ENCODE measurements at regions not wholly inside any gene's neighbourhood (a gene's known extent, or its start where the extent isn't known, plus 50 kb on each side); places are given as distances from the start of the nearest gene placed in this dataset.

- TF ChIP-seq, protein P1, sequence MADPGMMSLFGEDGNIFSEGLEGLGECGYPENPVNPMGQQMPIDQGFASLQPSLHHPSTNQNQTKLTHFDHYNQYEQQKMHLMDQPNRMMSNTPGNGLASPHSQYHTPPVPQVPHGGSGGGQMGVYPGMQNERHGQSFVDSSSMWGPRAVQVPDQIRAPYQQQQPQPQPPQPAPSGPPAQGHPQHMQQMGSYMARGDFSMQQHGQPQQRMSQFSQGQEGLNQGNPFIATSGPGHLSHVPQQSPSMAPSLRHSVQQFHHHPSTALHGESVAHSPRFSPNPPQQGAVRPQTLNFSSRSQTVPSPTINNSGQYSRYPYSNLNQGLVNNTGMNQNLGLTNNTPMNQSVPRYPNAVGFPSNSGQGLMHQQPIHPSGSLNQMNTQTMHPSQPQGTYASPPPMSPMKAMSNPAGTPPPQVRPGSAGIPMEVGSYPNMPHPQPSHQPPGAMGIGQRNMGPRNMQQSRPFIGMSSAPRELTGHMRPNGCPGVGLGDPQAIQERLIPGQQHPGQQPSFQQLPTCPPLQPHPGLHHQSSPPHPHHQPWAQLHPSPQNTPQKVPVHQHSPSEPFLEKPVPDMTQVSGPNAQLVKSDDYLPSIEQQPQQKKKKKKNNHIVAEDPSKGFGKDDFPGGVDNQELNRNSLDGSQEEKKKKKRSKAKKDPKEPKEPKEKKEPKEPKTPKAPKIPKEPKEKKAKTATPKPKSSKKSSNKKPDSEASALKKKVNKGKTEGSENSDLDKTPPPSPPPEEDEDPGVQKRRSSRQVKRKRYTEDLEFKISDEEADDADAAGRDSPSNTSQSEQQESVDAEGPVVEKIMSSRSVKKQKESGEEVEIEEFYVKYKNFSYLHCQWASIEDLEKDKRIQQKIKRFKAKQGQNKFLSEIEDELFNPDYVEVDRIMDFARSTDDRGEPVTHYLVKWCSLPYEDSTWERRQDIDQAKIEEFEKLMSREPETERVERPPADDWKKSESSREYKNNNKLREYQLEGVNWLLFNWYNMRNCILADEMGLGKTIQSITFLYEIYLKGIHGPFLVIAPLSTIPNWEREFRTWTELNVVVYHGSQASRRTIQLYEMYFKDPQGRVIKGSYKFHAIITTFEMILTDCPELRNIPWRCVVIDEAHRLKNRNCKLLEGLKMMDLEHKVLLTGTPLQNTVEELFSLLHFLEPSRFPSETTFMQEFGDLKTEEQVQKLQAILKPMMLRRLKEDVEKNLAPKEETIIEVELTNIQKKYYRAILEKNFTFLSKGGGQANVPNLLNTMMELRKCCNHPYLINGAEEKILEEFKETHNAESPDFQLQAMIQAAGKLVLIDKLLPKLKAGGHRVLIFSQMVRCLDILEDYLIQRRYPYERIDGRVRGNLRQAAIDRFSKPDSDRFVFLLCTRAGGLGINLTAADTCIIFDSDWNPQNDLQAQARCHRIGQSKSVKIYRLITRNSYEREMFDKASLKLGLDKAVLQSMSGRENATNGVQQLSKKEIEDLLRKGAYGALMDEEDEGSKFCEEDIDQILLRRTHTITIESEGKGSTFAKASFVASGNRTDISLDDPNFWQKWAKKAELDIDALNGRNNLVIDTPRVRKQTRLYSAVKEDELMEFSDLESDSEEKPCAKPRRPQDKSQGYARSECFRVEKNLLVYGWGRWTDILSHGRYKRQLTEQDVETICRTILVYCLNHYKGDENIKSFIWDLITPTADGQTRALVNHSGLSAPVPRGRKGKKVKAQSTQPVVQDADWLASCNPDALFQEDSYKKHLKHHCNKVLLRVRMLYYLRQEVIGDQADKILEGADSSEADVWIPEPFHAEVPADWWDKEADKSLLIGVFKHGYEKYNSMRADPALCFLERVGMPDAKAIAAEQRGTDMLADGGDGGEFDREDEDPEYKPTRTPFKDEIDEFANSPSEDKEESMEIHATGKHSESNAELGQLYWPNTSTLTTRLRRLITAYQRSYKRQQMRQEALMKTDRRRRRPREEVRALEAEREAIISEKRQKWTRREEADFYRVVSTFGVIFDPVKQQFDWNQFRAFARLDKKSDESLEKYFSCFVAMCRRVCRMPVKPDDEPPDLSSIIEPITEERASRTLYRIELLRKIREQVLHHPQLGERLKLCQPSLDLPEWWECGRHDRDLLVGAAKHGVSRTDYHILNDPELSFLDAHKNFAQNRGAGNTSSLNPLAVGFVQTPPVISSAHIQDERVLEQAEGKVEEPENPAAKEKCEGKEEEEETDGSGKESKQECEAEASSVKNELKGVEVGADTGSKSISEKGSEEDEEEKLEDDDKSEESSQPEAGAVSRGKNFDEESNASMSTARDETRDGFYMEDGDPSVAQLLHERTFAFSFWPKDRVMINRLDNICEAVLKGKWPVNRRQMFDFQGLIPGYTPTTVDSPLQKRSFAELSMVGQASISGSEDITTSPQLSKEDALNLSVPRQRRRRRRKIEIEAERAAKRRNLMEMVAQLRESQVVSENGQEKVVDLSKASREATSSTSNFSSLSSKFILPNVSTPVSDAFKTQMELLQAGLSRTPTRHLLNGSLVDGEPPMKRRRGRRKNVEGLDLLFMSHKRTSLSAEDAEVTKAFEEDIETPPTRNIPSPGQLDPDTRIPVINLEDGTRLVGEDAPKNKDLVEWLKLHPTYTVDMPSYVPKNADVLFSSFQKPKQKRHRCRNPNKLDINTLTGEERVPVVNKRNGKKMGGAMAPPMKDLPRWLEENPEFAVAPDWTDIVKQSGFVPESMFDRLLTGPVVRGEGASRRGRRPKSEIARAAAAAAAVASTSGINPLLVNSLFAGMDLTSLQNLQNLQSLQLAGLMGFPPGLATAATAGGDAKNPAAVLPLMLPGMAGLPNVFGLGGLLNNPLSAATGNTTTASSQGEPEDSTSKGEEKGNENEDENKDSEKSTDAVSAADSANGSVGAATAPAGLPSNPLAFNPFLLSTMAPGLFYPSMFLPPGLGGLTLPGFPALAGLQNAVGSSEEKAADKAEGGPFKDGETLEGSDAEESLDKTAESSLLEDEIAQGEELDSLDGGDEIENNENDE (IDR thresholded peaks at IDR 0.05; ENCODE audit: insufficient replicate concordance, low read length) = no peak
- TF ChIP-seq GABPA (IDR thresholded peaks at IDR 0.05; ENCODE audit: borderline replicate concordance, insufficient read depth, low read length) (no peak), POLR2A (IDR thresholded peaks at IDR 0.05; ENCODE audit: control extremely low read depth in 1 of 2, low read depth in 2 of 2, low read length in 2 of 2) (no peak), TAF1 (IDR thresholded peaks at IDR 0.05; ENCODE audit: low read depth, low read length) (no peak), KDM4A (IDR thresholded peaks at IDR 0.05; ENCODE audit: low read depth, low read length, severe bottlenecking) (no peak), ZNF274 (IDR thresholded peaks at IDR 0.05; ENCODE audit: borderline replicate concordance, extremely low read depth, low read length) (no peak), CTBP2 (IDR thresholded peaks at IDR 0.05; ENCODE audit: borderline replicate concordance, insufficient read depth, insufficient read length, low read length) (no peak)
Observed at GRCh38 chr5:148952097-148952867, 110.6 kb downstream of the SH3TC2 start (continued).

All from H1 (cell line).